Osteoblast (primary cell): ENCODE measurements at regions not wholly inside any gene's neighbourhood (a gene's known extent, or its start where the extent isn't known, plus 50 kb on each side); places are given as distances from the start of the nearest gene placed in this dataset.

Source experiments
- DNase-seq: peaks from one replicate; pipeline ENCODE4 v3.0.0; 2011; ENCODE audit warnings: low spot score, mixed read lengths; ENCODE audit not compliant: insufficient read length; ENCODE audit errors: missing footprints
- H2AFZ ChIP-seq: 2 replicates; pipeline ENCODE4 v1.6.0; 2011; ENCODE audit warnings: mild to moderate bottlenecking, low read length
- H3K27ac ChIP-seq: 2 replicates; pipeline ENCODE4 v1.5.1; 2011; ENCODE audit warnings: mild to moderate bottlenecking, low read depth, low read length, moderate library complexity
- H3K27me3 ChIP-seq: 2 replicates; pipeline ENCODE4 v1.6.0; 2012; ENCODE audit warnings: mild to moderate bottlenecking, control low read depth, inconsistent platforms, low read length, moderate library complexity; ENCODE audit not compliant: insufficient read depth
- H3K36me3 ChIP-seq: 2 replicates; pipeline ENCODE4 v1.5.1; 2011; ENCODE audit warnings: mild to moderate bottlenecking, low read length, control low read depth, moderate library complexity; ENCODE audit not compliant: insufficient read depth
- H3K4me1 ChIP-seq: 2 replicates; pipeline ENCODE4 v1.5.1; 2011; ENCODE audit warnings: mild to moderate bottlenecking, low read length, control low read depth, moderate library complexity; ENCODE audit not compliant: insufficient read depth
- H3K4me2 ChIP-seq: 2 replicates; pipeline ENCODE4 v1.6.0; 2011; ENCODE audit warnings: mild to moderate bottlenecking, low read length; ENCODE audit not compliant: insufficient read depth
- H3K4me3 ChIP-seq: fragments of 200-600 bp; sonication (generic); 3 replicates; pipeline ENCODE4 v1.5.1; 2012; ENCODE audit warnings: mild to moderate bottlenecking, low read length, inconsistent platforms; ENCODE audit not compliant: insufficient read depth
- H3K79me2 ChIP-seq: 2 replicates; pipeline ENCODE4 v1.6.0; 2012; ENCODE audit warnings: mild to moderate bottlenecking, low read length, control low read depth, inconsistent platforms; ENCODE audit not compliant: insufficient read depth
- H3K9me3 ChIP-seq: 2 replicates; pipeline ENCODE4 v1.5.1; 2011; ENCODE audit warnings: low read depth, low read length, control low read depth
- H4K20me1 ChIP-seq: 2 replicates; pipeline ENCODE4 v1.6.0; 2012; ENCODE audit warnings: mild to moderate bottlenecking, low read length, control low read depth; ENCODE audit not compliant: insufficient read depth
- TF ChIP-seq, protein P1 (sequence below): IDR thresholded peaks from 2 replicates; pipeline ENCODE4 v1.5.1; 2011; ENCODE audit warnings: mild to moderate bottlenecking, low read depth, low read length, moderate library complexity; ENCODE audit errors: extremely low read depth

DNA sequence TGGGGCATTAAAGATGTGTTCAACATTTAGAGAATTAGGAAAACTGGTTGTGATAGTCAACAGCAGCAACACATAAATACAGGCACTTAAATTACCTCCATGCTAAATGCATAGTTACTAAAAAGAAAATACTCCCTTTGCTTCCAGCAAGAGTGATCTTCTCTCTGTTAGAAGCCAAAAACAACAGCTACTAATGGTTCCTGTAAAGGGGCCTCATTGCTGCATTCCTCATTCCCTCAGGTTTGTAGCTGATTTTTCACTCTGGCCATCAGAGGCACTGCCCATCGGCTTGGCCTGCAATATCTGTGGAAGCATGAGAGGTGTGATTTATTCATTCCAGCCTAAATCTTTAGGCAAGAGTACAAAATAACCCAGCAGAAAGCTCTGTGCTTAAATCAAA lies 466.0 kb upstream of the ADAMTS16 start:
- Histone ChIP-seq H2AFZ (no peak overlapping the region), H3K79me2 (no peaks in the 10 kb centered on the region), H3K4me2 (no peak overlapping the region), H3K4me3 (no peak overlapping the region), H3K9me3 (no peaks in the 10 kb centered on the region), H3K4me1 (no peaks in the 10 kb centered on the region), H3K36me3 (no peaks in the 10 kb centered on the region), H3K27me3 (no peaks in the 10 kb centered on the region), H4K20me1 (no peaks in the 10 kb centered on the region), H3K27ac (no peak overlapping the region)
- TF ChIP-seq, protein P1, sequence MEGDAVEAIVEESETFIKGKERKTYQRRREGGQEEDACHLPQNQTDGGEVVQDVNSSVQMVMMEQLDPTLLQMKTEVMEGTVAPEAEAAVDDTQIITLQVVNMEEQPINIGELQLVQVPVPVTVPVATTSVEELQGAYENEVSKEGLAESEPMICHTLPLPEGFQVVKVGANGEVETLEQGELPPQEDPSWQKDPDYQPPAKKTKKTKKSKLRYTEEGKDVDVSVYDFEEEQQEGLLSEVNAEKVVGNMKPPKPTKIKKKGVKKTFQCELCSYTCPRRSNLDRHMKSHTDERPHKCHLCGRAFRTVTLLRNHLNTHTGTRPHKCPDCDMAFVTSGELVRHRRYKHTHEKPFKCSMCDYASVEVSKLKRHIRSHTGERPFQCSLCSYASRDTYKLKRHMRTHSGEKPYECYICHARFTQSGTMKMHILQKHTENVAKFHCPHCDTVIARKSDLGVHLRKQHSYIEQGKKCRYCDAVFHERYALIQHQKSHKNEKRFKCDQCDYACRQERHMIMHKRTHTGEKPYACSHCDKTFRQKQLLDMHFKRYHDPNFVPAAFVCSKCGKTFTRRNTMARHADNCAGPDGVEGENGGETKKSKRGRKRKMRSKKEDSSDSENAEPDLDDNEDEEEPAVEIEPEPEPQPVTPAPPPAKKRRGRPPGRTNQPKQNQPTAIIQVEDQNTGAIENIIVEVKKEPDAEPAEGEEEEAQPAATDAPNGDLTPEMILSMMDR = no peak
- DNase-seq = no peak

GRCh38 chr5:4676934-4677333 lies 463.2 kb upstream of the ADAMTS16 start:
- Histone ChIP-seq H3K27ac (no peak overlapping the region), H2AFZ (no peak overlapping the region), H3K4me2 (no peak overlapping the region), H3K27me3 (no peaks in the 10 kb centered on the region), H3K36me3 (no peaks in the 10 kb centered on the region), H3K9me3 (no peaks in the 10 kb centered on the region), H4K20me1 (no peaks in the 10 kb centered on the region), H3K4me1 (no peaks in the 10 kb centered on the region), H3K4me3 (no peak overlapping the region), H3K79me2 (no peaks in the 10 kb centered on the region)
- TF ChIP-seq, protein P1 = no peak
- DNase-seq = no peak

GRCh38 chr5:4684946-4685345 lies 455.2 kb upstream of the ADAMTS16 start:
- TF ChIP-seq, protein P1 = no peak
- no peaks in the 10 kb centered on the region for H3K36me3 ChIP-seq
- H3K27ac ChIP-seq = no peak overlapping the region
- no peaks in the 10 kb centered on the region for H4K20me1 ChIP-seq
- no peak for DNase-seq
- H3K27me3 ChIP-seq = no peaks in the 10 kb centered on the region
- no peaks in the 10 kb centered on the region for H3K9me3 ChIP-seq
- H3K4me2 ChIP-seq = no peak overlapping the region
- no peak overlapping the region for H2AFZ ChIP-seq
- H3K4me3 ChIP-seq = no peak overlapping the region
- no peaks in the 10 kb centered on the region for H3K4me1 ChIP-seq
- no peaks in the 10 kb centered on the region for H3K79me2 ChIP-seq

DNA sequence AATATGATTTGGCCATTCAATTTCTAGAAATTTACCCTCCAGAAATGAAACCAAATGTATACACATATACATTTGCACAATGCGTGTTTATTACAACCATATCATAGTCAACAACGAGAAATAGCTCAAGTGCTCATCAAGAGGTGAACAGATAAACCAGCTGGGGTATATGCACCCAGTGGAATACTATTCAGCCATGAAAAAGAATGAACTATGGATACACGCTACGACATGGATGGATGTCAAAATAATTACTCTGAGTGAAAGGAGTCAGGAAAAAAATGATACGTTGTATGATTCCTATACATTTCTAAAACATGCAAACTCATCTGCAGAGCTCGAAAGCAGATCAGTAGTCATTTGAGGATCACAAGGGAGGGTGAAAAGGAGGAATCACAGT lies 441.5 kb upstream of the ADAMTS16 start:
- no peaks in the 10 kb centered on the region for H4K20me1 ChIP-seq
- no peaks in the 10 kb centered on the region for H3K36me3 ChIP-seq
- H3K4me2 ChIP-seq = no peak overlapping the region
- H3K79me2 ChIP-seq = no peaks in the 10 kb centered on the region
- DNase-seq = no peak
- no peak overlapping the region for H2AFZ ChIP-seq
- peaks cover 2% of the 10 kb centered on the region for H3K9me3 ChIP-seq
- no peaks in the 10 kb centered on the region for H3K27me3 ChIP-seq
- no peak overlapping the region for H3K27ac ChIP-seq
- H3K4me1 ChIP-seq = no peaks in the 10 kb centered on the region
- TF ChIP-seq, protein P1 = no peak
- no peak overlapping the region for H3K4me3 ChIP-seq
